Large intestine (tissue), 3 donors: ENCODE measurements at regions not wholly inside any gene's neighbourhood (a gene's known extent, or its start where the extent isn't known, plus 50 kb on each side); places are given as distances from the start of the nearest gene placed in this dataset.
"Not testable (repeated sequence)": the region's sequence is repeated elsewhere in the genome, so short reads cannot be mapped to it uniquely, and the experiment has no call there.

Experiments
- DNase-seq, 2 donors: peaks; one replicate each; pipeline versions ENCODE4 v3.0.0 to v3.0.0-alpha.2; 2013
- H3K27ac ChIP-seq: one replicate; pipeline ENCODE4 v1.5.1; 2013; ENCODE audit warnings: low read length
- H3K27me3 ChIP-seq: 2 replicates; pipeline ENCODE4 v1.6.1; 2013; ENCODE audit warnings: low read length; ENCODE audit not compliant: control insufficient read depth, insufficient read depth
- H3K36me3 ChIP-seq: 2 replicates; pipeline ENCODE4 v1.6.1; 2013; ENCODE audit warnings: low read length; ENCODE audit not compliant: control insufficient read depth, insufficient read depth
- H3K4me1 ChIP-seq: one replicate; pipeline ENCODE4 v1.6.1; 2013; ENCODE audit warnings: low read length; ENCODE audit not compliant: control insufficient read depth, insufficient read depth
- H3K4me3 ChIP-seq: one replicate; pipeline ENCODE4 v1.5.1; 2013; ENCODE audit warnings: low read length
- H3K9me3 ChIP-seq: one replicate; pipeline ENCODE4 v1.6.1; 2013; ENCODE audit warnings: mild to moderate bottlenecking, low read depth, low read length, moderate library complexity; ENCODE audit not compliant: control insufficient read depth
- WGBS: methylation state at CpG from one replicate; pipeline ENCODE4 v1.1.5; 2013; ENCODE audit warnings: low lambda C conversion rate; ENCODE audit not compliant: insufficient coverage; 5-methylcytosine and 5-hydroxymethylcytosine counted together

GRCh38 chr10:29810816-29811215 lies 176.0 kb upstream of the SVIL start:
- no peaks in the 10 kb centered on the region for H3K9me3 ChIP-seq
- no peak for DNase-seq
- H3K27me3 ChIP-seq: no peaks in the 10 kb centered on the region
- peak overlapping the region; percentile 37 for H3K27ac ChIP-seq
- peaks cover 4% of the 10 kb centered on the region for H3K4me1 ChIP-seq
- no peak overlapping the region for H3K4me3 ChIP-seq
- no CpG with 5 or more reads among the region's 2 CpGs for WGBS
- H3K36me3 ChIP-seq: no peaks in the 10 kb centered on the region

GRCh38 chr10:29810231-29810630 lies 175.5 kb upstream of the SVIL start:
- H3K9me3 ChIP-seq, H3K27me3 ChIP-seq, H3K36me3 ChIP-seq, H3K27ac ChIP-seq, DNase-seq, H3K4me3 ChIP-seq, H3K4me1 ChIP-seq: not testable (repeated sequence)
- no CpG with 5 or more reads among the region's 3 CpGs for WGBS

- no peak for DNase-seq
- Histone ChIP-seq H3K36me3 (no peaks in the 10 kb centered on the region), H3K4me3 (no peak overlapping the region), H3K4me1 (peaks cover 4% of the 10 kb centered on the region), H3K27me3 (no peaks in the 10 kb centered on the region), H3K9me3 (no peaks in the 10 kb centered on the region), H3K27ac (no peak overlapping the region)
- 100% methylated on average over 1 of the region's 5 CpGs for WGBS
These were observed 174.6 kb upstream of the SVIL start for GRCh38 chr10:29809383-29809782.

- peaks cover 7% of the 10 kb centered on the region for H3K4me1 ChIP-seq
- no CpG with 5 or more reads among the region's 2 CpGs for WGBS
- no peaks in the 10 kb centered on the region for H3K27me3 ChIP-seq
- peak; percentile 16 to 33 for DNase-seq
- no peak overlapping the region for H3K27ac ChIP-seq
- H3K9me3 ChIP-seq: no peaks in the 10 kb centered on the region
- no peak overlapping the region for H3K4me3 ChIP-seq
- H3K36me3 ChIP-seq: no peaks in the 10 kb centered on the region
These were observed 172.5 kb upstream of the SVIL start for GRCh38 chr10:29807163-29807806.

- WGBS: no CpG with 5 or more reads among the region's 2 CpGs
- Histone ChIP-seq H3K4me1 (peaks cover 4% of the 10 kb centered on the region), H3K27ac (no peak overlapping the region)
These were observed 171.6 kb upstream of the SVIL start for GRCh38 chr10:29806350-29806788.

GRCh38 chr10:29805134-29805723 lies 170.5 kb upstream of the SVIL start:
- no peaks in the 10 kb centered on the region for H3K27me3 ChIP-seq
- no CpG with 5 or more reads among the region's 5 CpGs for WGBS
- H3K9me3 ChIP-seq: no peaks in the 10 kb centered on the region
- no peaks in the 10 kb centered on the region for H3K36me3 ChIP-seq
- H3K27ac ChIP-seq: no peak overlapping the region
- H3K4me1 ChIP-seq: peaks cover 4% of the 10 kb centered on the region
- no peak overlapping the region for H3K4me3 ChIP-seq
- DNase-seq: no peak

More at GRCh38 chr10:29806350-29806788, 171.6 kb upstream of the SVIL start:
- no peaks in the 10 kb centered on the region for H3K27me3 ChIP-seq
- no peaks in the 10 kb centered on the region for H3K9me3 ChIP-seq
- no peak overlapping the region for H3K4me3 ChIP-seq
- H3K36me3 ChIP-seq: no peaks in the 10 kb centered on the region
- DNase-seq: no peak

- WGBS: 100% methylated on average over 1 of the region's 5 CpGs
- peak in 1 of 2 donors; percentile 61 for DNase-seq
These were observed 169.5 kb upstream of the SVIL start for GRCh38 chr10:29804025-29804852.

GRCh38 chr10:29802171-29802570 lies 167.4 kb upstream of the SVIL start:
- Histone ChIP-seq H3K4me3 (no peak overlapping the region), H3K27me3 (no peaks in the 10 kb centered on the region), H3K36me3 (no peaks in the 10 kb centered on the region), H3K9me3 (no peaks in the 10 kb centered on the region), H3K27ac (no peak overlapping the region), H3K4me1 (peaks cover 4% of the 10 kb centered on the region)
- DNase-seq: no peak
- no CpG with 5 or more reads among the region's 3 CpGs for WGBS

More at GRCh38 chr10:29804025-29804852, 169.5 kb upstream of the SVIL start:
- Histone ChIP-seq H3K4me1 (peaks cover 4% of the 10 kb centered on the region), H3K27ac (peak overlapping the region; percentile 22), H3K36me3 (no peaks in the 10 kb centered on the region), H3K27me3 (no peaks in the 10 kb centered on the region), H3K4me3 (no peak overlapping the region), H3K9me3 (no peaks in the 10 kb centered on the region)

GRCh38 chr10:29798921-29799690 lies 164.3 kb upstream of the SVIL start:
- H3K36me3 ChIP-seq: no peaks in the 10 kb centered on the region
- no peak overlapping the region for H3K4me3 ChIP-seq
- WGBS: 94% methylated on average over 2 of the region's 6 CpGs
- peaks cover 8% of the 10 kb centered on the region for H3K4me1 ChIP-seq
- H3K9me3 ChIP-seq: no peaks in the 10 kb centered on the region
- H3K27ac ChIP-seq: no peak overlapping the region
- DNase-seq: no peak
- no peaks in the 10 kb centered on the region for H3K27me3 ChIP-seq

- no peaks in the 10 kb centered on the region for H3K27me3 ChIP-seq
- 60% methylated on average over 1 of the region's 2 CpGs for WGBS
- peaks cover 4% of the 10 kb centered on the region for H3K4me1 ChIP-seq
- no peaks in the 10 kb centered on the region for H3K9me3 ChIP-seq
- no peak overlapping the region for H3K27ac ChIP-seq
- H3K4me3 ChIP-seq: no peak overlapping the region
- DNase-seq: no peak
- H3K36me3 ChIP-seq: no peaks in the 10 kb centered on the region
These were observed 162.8 kb upstream of the SVIL start for GRCh38 chr10:29797616-29798015.
